AG09319 (cell line): ENCODE measurements at regions not wholly inside any gene's neighbourhood (a gene's known extent, or its start where the extent isn't known, plus 50 kb on each side); places are given as distances from the start of the nearest gene placed in this dataset.

Experiments
- DNase-seq: peaks from one replicate; pipeline ENCODE4 v3.0.0-alpha.2; 2010; ENCODE audit warnings: low read depth; ENCODE audit errors: extremely low read depth
- CTCF ChIP-seq: IDR thresholded peaks from 2 replicates; pipeline ENCODE4 v1.5.1; 2011; ENCODE audit warnings: low read depth, mild to moderate bottlenecking, inconsistent platforms, low read length, moderate library complexity

- no peak for TF ChIP-seq CTCF
- DNase-seq, result no peak
These were observed 57.8 kb downstream of the PRLHR start for GRCh38 chr10:118537623-118538022.

- no peak for TF ChIP-seq CTCF
These were observed 61.3 kb downstream of the PRLHR start for GRCh38 chr10:118534136-118534535.

GRCh38 chr10:118531105-118531852 is 64.2 kb downstream of the PRLHR start:
- no peak for DNase-seq
- no peak for TF ChIP-seq CTCF

More at GRCh38 chr10:118534136-118534535, 61.3 kb downstream of the PRLHR start:
- no peak for DNase-seq

GRCh38 chr10:118528426-118528825 is 67.0 kb downstream of the PRLHR start:
- no peak for DNase-seq
- TF ChIP-seq CTCF, result no peak

GRCh38 chr10:118523775-118524174 is 71.7 kb downstream of the PRLHR start:
- no peak for DNase-seq
- TF ChIP-seq CTCF, result no peak

GRCh38 chr10:118522791-118523498 is 72.5 kb downstream of the PRLHR start:
- no peak for TF ChIP-seq CTCF
- DNase-seq, result no peak

GRCh38 chr10:118521415-118522117 is 73.9 kb downstream of the PRLHR start:
- DNase-seq, result no peak

More at GRCh38 chr10:118521415-118522117, 73.9 kb downstream of the PRLHR start:
- no peak for TF ChIP-seq CTCF
